Left hindlimb (tissue), 1 donor: ENCODE measurements at regions not wholly inside any gene's neighbourhood (a gene's known extent, or its start where the extent isn't known, plus 50 kb on each side); places are given as distances from the start of the nearest gene placed in this dataset.

ENCODE experiments used
- DNase-seq: peaks from one replicate; pipeline ENCODE4 v3.0.0-alpha.2; 2018

GRCh38 chr14:53539489-53540126 lies 386.5 kb upstream of the DDHD1 start:
- DNase-seq = peak; percentile 85

GRCh38 chr14:53538316-53538881 lies 385.3 kb upstream of the DDHD1 start:
- no peak for DNase-seq

- peak; percentile 58 for DNase-seq
Observed at GRCh38 chr14:53537422-53538315, 384.5 kb upstream of the DDHD1 start.

- DNase-seq = no peak
Observed at GRCh38 chr14:53536446-53536845, 383.3 kb upstream of the DDHD1 start.

- DNase-seq = no peak
Observed at GRCh38 chr14:53534841-53535240, 381.7 kb upstream of the DDHD1 start.

GRCh38 chr14:53533384-53533970 lies 380.4 kb upstream of the DDHD1 start:
- no peak for DNase-seq

- no peak for DNase-seq
Observed at GRCh38 chr14:53532853-53533252, 379.7 kb upstream of the DDHD1 start.

- DNase-seq = no peak
Observed at GRCh38 chr14:53531730-53532129, 378.6 kb upstream of the DDHD1 start.

GRCh38 chr14:53531156-53531555 lies 378.0 kb upstream of the DDHD1 start:
- DNase-seq = no peak

GRCh38 chr14:53529519-53529918 lies 376.4 kb upstream of the DDHD1 start:
- DNase-seq = no peak

GRCh38 chr14:53528185-53528671 lies 375.1 kb upstream of the DDHD1 start:
- DNase-seq = no peak

- no peak for DNase-seq
Observed at GRCh38 chr14:53526200-53526599, 373.1 kb upstream of the DDHD1 start.

- DNase-seq = no peak
Observed at GRCh38 chr14:53525608-53526007, 372.5 kb upstream of the DDHD1 start.

- DNase-seq = no peak
Observed at GRCh38 chr14:53524391-53524790, 371.3 kb upstream of the DDHD1 start.

GRCh38 chr14:53523226-53523625 lies 370.1 kb upstream of the DDHD1 start:
- no peak for DNase-seq

GRCh38 chr14:53520078-53520928 lies 367.2 kb upstream of the DDHD1 start:
- DNase-seq = no peak

- DNase-seq = no peak
Observed at GRCh38 chr14:53519137-53519536, 366.0 kb upstream of the DDHD1 start.

- DNase-seq = no peak
Observed at GRCh38 chr14:53517270-53517960, 364.3 kb upstream of the DDHD1 start.

GRCh38 chr14:53516261-53516774 lies 363.2 kb upstream of the DDHD1 start:
- DNase-seq = no peak

GRCh38 chr14:53515276-53515675 lies 362.2 kb upstream of the DDHD1 start:
- DNase-seq = no peak

- DNase-seq = no peak
Observed at GRCh38 chr14:53514197-53514596, 361.1 kb upstream of the DDHD1 start.
